HG02938 (cell line): ENCODE measurements at regions not wholly inside any gene's neighbourhood (a gene's known extent, or its start where the extent isn't known, plus 50 kb on each side); places are given as distances from the start of the nearest gene placed in this dataset.
"Not testable (repeated sequence)": the region's sequence is repeated elsewhere in the genome, so short reads cannot be mapped to it uniquely, and the experiment has no call there.

Experiments
- ATAC-seq: cut with Tn5 transposase; IDR thresholded peaks from one replicate; pipeline ENCODE4 v1.9.1; 2021; ENCODE audit warnings: mild to moderate bottlenecking, moderate library complexity; ENCODE audit not compliant: unreplicated experiment

- no peak for ATAC-seq
Observed at GRCh38 chr2:103365071-103365470, 603.2 kb downstream of the TMEM182 start.

GRCh38 chr2:103367877-103368276 is 606.0 kb downstream of the TMEM182 start:
- no peak for ATAC-seq

- ATAC-seq, result no peak
Observed at GRCh38 chr2:103383541-103383940, 621.7 kb downstream of the TMEM182 start.

GRCh38 chr2:103386872-103387271 is 625.0 kb downstream of the TMEM182 start:
- no peak for ATAC-seq

- no peak for ATAC-seq
Observed at GRCh38 chr2:103387888-103388287, 626.1 kb downstream of the TMEM182 start.

GRCh38 chr2:103396152-103396551 is 634.3 kb downstream of the TMEM182 start:
- ATAC-seq, result no peak

- no peak for ATAC-seq
Observed at GRCh38 chr2:103401621-103402020, 639.8 kb downstream of the TMEM182 start.

- ATAC-seq, result no peak
Observed at GRCh38 chr2:103402336-103402735, 640.5 kb downstream of the TMEM182 start.

GRCh38 chr2:103402944-103403343 is 641.1 kb downstream of the TMEM182 start:
- no peak for ATAC-seq

GRCh38 chr2:103403388-103403787 is 641.6 kb downstream of the TMEM182 start:
- ATAC-seq, result not testable (repeated sequence)

- no peak for ATAC-seq
Observed at GRCh38 chr2:103410221-103410620, 648.4 kb downstream of the TMEM182 start.

GRCh38 chr2:103419506-103419905 is 657.7 kb downstream of the TMEM182 start:
- ATAC-seq, result no peak

GRCh38 chr2:103423100-103423499 is 661.3 kb downstream of the TMEM182 start:
- ATAC-seq, result no peak

- no peak for ATAC-seq
Observed at GRCh38 chr2:103427567-103427966, 665.7 kb downstream of the TMEM182 start.

GRCh38 chr2:103430191-103430590 is 668.4 kb downstream of the TMEM182 start:
- ATAC-seq, result no peak

- no peak for ATAC-seq
Observed at GRCh38 chr2:103435010-103435409, 673.2 kb downstream of the TMEM182 start.

GRCh38 chr2:103437161-103437560 is 675.3 kb downstream of the TMEM182 start:
- no peak for ATAC-seq

- no peak for ATAC-seq
Observed at GRCh38 chr2:103445347-103445746, 683.5 kb downstream of the TMEM182 start.

GRCh38 chr2:103448495-103448894 is 686.7 kb downstream of the TMEM182 start:
- no peak for ATAC-seq

GRCh38 chr2:103451283-103451682 is 689.5 kb downstream of the TMEM182 start:
- ATAC-seq, result no peak

- no peak for ATAC-seq
Observed at GRCh38 chr2:103459283-103459682, 697.5 kb downstream of the TMEM182 start.

GRCh38 chr2:103462101-103462500 is 700.3 kb downstream of the TMEM182 start:
- no peak for ATAC-seq

- no peak for ATAC-seq
Observed at GRCh38 chr2:103462712-103463111, 700.9 kb downstream of the TMEM182 start.

GRCh38 chr2:103464831-103465230 is 703.0 kb downstream of the TMEM182 start:
- no peak for ATAC-seq
